ENCODE measurements at regions not wholly inside any gene's neighbourhood (a gene's known extent, or its start where the extent isn't known, plus 50 kb on each side); places are given as distances from the start of the nearest gene placed in this dataset.

- H3K4me3 Mint-ChIP-seq (ENCODE audit: unreplicated experiment) = no peak overlapping the region
- no peak for FAIRE-seq
- no peaks in the 10 kb centered on the region for H3K36me3 ChIP-seq (ENCODE audit: insufficient read depth, low read length)
Observed at GRCh38 chr3:161602475-161602874, 105.9 kb downstream of the OTOL1 start.

GRCh38 chr3:161602918-161603317, 106.3 kb downstream of the OTOL1 start:
- Histone ChIP-seq H3K27me3 (ENCODE audit: insufficient read depth, low read length) (no peaks in the 10 kb centered on the region), H3K36me3 (ENCODE audit: insufficient read depth, low read length) (no peaks in the 10 kb centered on the region), H3K4me1 (ENCODE audit: insufficient read depth, low read length) (no peaks in the 10 kb centered on the region), H3K9me3 (ENCODE audit: insufficient read depth, low read depth, low read length) (no peaks in the 10 kb centered on the region), H4K20me1 (ENCODE audit: insufficient read depth, low read length) (no peaks in the 10 kb centered on the region), H3K4me3 (ENCODE audit: insufficient read depth, low read depth, low read length) (no peak overlapping the region), H3K4me2 (ENCODE audit: low read length) (no peak overlapping the region), H2AFZ (ENCODE audit: low read depth, low read length) (no peak overlapping the region), H3K27ac (ENCODE audit: low read depth, low read length) (no peak overlapping the region), H3K79me2 (ENCODE audit: insufficient read depth, low read length) (no peaks in the 10 kb centered on the region), H3K9ac (ENCODE audit: low read length) (no peak overlapping the region)
- Mint-ChIP-seq H3K4me3 (ENCODE audit: unreplicated experiment) (no peak overlapping the region), H3K27ac (ENCODE audit: unreplicated experiment) (no peak overlapping the region), H3K36me3 (ENCODE audit: low read depth, unreplicated experiment) (no peaks in the 10 kb centered on the region), H3K9me3 (ENCODE audit: unreplicated experiment) (no peaks in the 10 kb centered on the region), H3K4me1 (ENCODE audit: low read depth, unreplicated experiment) (no peaks in the 10 kb centered on the region), H3K27me3 (ENCODE audit: low read depth, unreplicated experiment) (no peaks in the 10 kb centered on the region)
- TF ChIP-seq EZH2 (IDR thresholded peaks at IDR 0.05; ENCODE audit: insufficient read depth, low read length) (no peak), CTCF (IDR thresholded peaks at IDR 0.05; ENCODE audit: insufficient read depth, low read depth, low read length) (no peak)
- FAIRE-seq (no peak), DNase-seq (ENCODE audit: low read depth) (no peak)

More at GRCh38 chr3:161602475-161602874, 105.9 kb downstream of the OTOL1 start:
- H3K4me1 ChIP-seq (ENCODE audit: insufficient read depth, low read length) = no peaks in the 10 kb centered on the region
- DNase-seq (ENCODE audit: low read depth) = no peak
- Mint-ChIP-seq H3K36me3 (ENCODE audit: low read depth, unreplicated experiment) (no peaks in the 10 kb centered on the region), H3K4me1 (ENCODE audit: low read depth, unreplicated experiment) (no peaks in the 10 kb centered on the region), H3K9me3 (ENCODE audit: unreplicated experiment) (no peaks in the 10 kb centered on the region), H3K27ac (ENCODE audit: unreplicated experiment) (no peak overlapping the region), H3K27me3 (ENCODE audit: low read depth, unreplicated experiment) (no peaks in the 10 kb centered on the region)
- H3K27me3 ChIP-seq (ENCODE audit: insufficient read depth, low read length) = no peaks in the 10 kb centered on the region
- H3K4me2 ChIP-seq (ENCODE audit: low read length) = no peak overlapping the region
- no peak overlapping the region for H3K4me3 ChIP-seq (ENCODE audit: insufficient read depth, low read depth, low read length)
- TF ChIP-seq EZH2 (IDR thresholded peaks at IDR 0.05; ENCODE audit: insufficient read depth, low read length) = no peak
- TF ChIP-seq CTCF (IDR thresholded peaks at IDR 0.05; ENCODE audit: insufficient read depth, low read depth, low read length) = no peak
- no peaks in the 10 kb centered on the region for H3K79me2 ChIP-seq (ENCODE audit: insufficient read depth, low read length)
- H3K27ac ChIP-seq (ENCODE audit: low read depth, low read length) = no peak overlapping the region
- H3K9me3 ChIP-seq (ENCODE audit: insufficient read depth, low read depth, low read length) = no peaks in the 10 kb centered on the region
- no peak overlapping the region for H3K9ac ChIP-seq (ENCODE audit: low read length)
- H4K20me1 ChIP-seq (ENCODE audit: insufficient read depth, low read length) = no peaks in the 10 kb centered on the region
- H2AFZ ChIP-seq (ENCODE audit: low read depth, low read length) = no peak overlapping the region

- no peak overlapping the region for H3K9ac ChIP-seq (ENCODE audit: low read length)
- H3K4me1 ChIP-seq (ENCODE audit: insufficient read depth, low read length) = no peaks in the 10 kb centered on the region
- H3K4me3 ChIP-seq (ENCODE audit: insufficient read depth, low read depth, low read length) = no peak overlapping the region
- H3K79me2 ChIP-seq (ENCODE audit: insufficient read depth, low read length) = no peaks in the 10 kb centered on the region
- Mint-ChIP-seq H3K4me3 (ENCODE audit: unreplicated experiment) (no peak overlapping the region), H3K4me1 (ENCODE audit: low read depth, unreplicated experiment) (no peaks in the 10 kb centered on the region), H3K9me3 (ENCODE audit: unreplicated experiment) (no peaks in the 10 kb centered on the region), H3K36me3 (ENCODE audit: low read depth, unreplicated experiment) (no peaks in the 10 kb centered on the region), H3K27me3 (ENCODE audit: low read depth, unreplicated experiment) (no peaks in the 10 kb centered on the region), H3K27ac (ENCODE audit: unreplicated experiment) (no peak overlapping the region)
- no peak overlapping the region for H3K4me2 ChIP-seq (ENCODE audit: low read length)
- H3K27me3 ChIP-seq (ENCODE audit: insufficient read depth, low read length) = no peaks in the 10 kb centered on the region
- H3K36me3 ChIP-seq (ENCODE audit: insufficient read depth, low read length) = no peaks in the 10 kb centered on the region
- H2AFZ ChIP-seq (ENCODE audit: low read depth, low read length) = no peak overlapping the region
- no peak overlapping the region for H3K27ac ChIP-seq (ENCODE audit: low read depth, low read length)
- H4K20me1 ChIP-seq (ENCODE audit: insufficient read depth, low read length) = no peaks in the 10 kb centered on the region
- no peaks in the 10 kb centered on the region for H3K9me3 ChIP-seq (ENCODE audit: insufficient read depth, low read depth, low read length)
- no peak for DNase-seq (ENCODE audit: low read depth)
- TF ChIP-seq CTCF (IDR thresholded peaks at IDR 0.05; ENCODE audit: insufficient read depth, low read depth, low read length) (no peak), EZH2 (IDR thresholded peaks at IDR 0.05; ENCODE audit: insufficient read depth, low read length) (no peak)
- FAIRE-seq = no peak
Observed at GRCh38 chr3:161607056-161607455, 110.4 kb downstream of the OTOL1 start.
